H9 (cell line): ENCODE measurements at regions not wholly inside any gene's neighbourhood (a gene's known extent, or its start where the extent isn't known, plus 50 kb on each side); places are given as distances from the start of the nearest gene placed in this dataset.

Experiments used
- DNase-seq: peaks from one replicate; pipeline ENCODE4 v3.0.0-alpha.2; 2017
- H2AFZ ChIP-seq: one replicate; pipeline ENCODE4 v1.6.1; 2013; ENCODE audit warnings: mild to moderate bottlenecking, low read length, control low read depth, moderate library complexity
- H2AK5ac ChIP-seq: 2 replicates; pipeline ENCODE4 v1.6.1; 2013; ENCODE audit warnings: low read length, control low read depth, mixed read lengths; ENCODE audit not compliant: insufficient read length
- H2BK120ac ChIP-seq: one replicate; pipeline ENCODE4 v1.6.1; 2013; ENCODE audit warnings: low read depth, mild to moderate bottlenecking, low read length, control low read depth, inconsistent platforms; ENCODE audit not compliant: poor library complexity, severe bottlenecking
- H2BK12ac ChIP-seq: 2 replicates; pipeline ENCODE4 v1.6.1; 2013; ENCODE audit warnings: low read length, control low read depth, mixed read lengths, low read depth; ENCODE audit not compliant: insufficient read length
- H2BK15ac ChIP-seq: 2 replicates; pipeline ENCODE4 v1.6.1; 2013; ENCODE audit warnings: low read depth, low read length, control low read depth
- H2BK20ac ChIP-seq: one replicate; pipeline ENCODE4 v1.6.1; 2013; ENCODE audit warnings: low read depth, mild to moderate bottlenecking, low read length, control low read depth, inconsistent platforms; ENCODE audit not compliant: poor library complexity, severe bottlenecking
- H2BK5ac ChIP-seq: 2 replicates; pipeline ENCODE4 v1.6.1; 2013; ENCODE audit warnings: low read length, control low read depth, mixed read lengths; ENCODE audit not compliant: insufficient read length
- H3K14ac ChIP-seq: 2 replicates; pipeline ENCODE4 v1.6.1; 2013; ENCODE audit warnings: low read length, control low read depth; ENCODE audit not compliant: insufficient read depth
- H3K18ac ChIP-seq: 2 replicates; pipeline ENCODE4 v1.6.1; 2013; ENCODE audit warnings: low read depth, mild to moderate bottlenecking, mixed read lengths, low read length, control low read depth; ENCODE audit not compliant: insufficient read length
- H3K23ac ChIP-seq: 2 replicates; pipeline ENCODE4 v1.6.1; 2013; ENCODE audit warnings: low read length, control low read depth, mixed read lengths, low read depth; ENCODE audit not compliant: insufficient read length
- H3K23me2 ChIP-seq: 2 replicates; pipeline ENCODE4 v1.6.1; 2013; ENCODE audit warnings: low read depth, mild to moderate bottlenecking, mixed read lengths, low read length, control low read depth; ENCODE audit not compliant: insufficient read length, poor library complexity, severe bottlenecking
- H3K27ac ChIP-seq: 2 replicates; pipeline ENCODE4 v1.5.1; 2013; ENCODE audit warnings: low read length, control low read depth, mixed read lengths, low read depth; ENCODE audit not compliant: insufficient read length
- H3K27me3 ChIP-seq: 2 replicates; pipeline ENCODE4 v1.6.1; 2013; ENCODE audit warnings: low read length, control low read depth, inconsistent platforms; ENCODE audit not compliant: insufficient read depth
- H3K4ac ChIP-seq: 2 replicates; pipeline ENCODE4 v1.6.1; 2013; ENCODE audit warnings: low read depth, mild to moderate bottlenecking, control low read depth, inconsistent platforms, low read length, moderate library complexity
- H3K4me1 ChIP-seq: 2 replicates; pipeline ENCODE4 v1.6.1; 2013; ENCODE audit warnings: low read length, control low read depth, inconsistent platforms; ENCODE audit not compliant: insufficient read depth
- H3K4me2 ChIP-seq: 2 replicates; pipeline ENCODE4 v1.6.1; 2013; ENCODE audit warnings: low read length, control low read depth, mixed read lengths; ENCODE audit not compliant: insufficient read length, insufficient read depth
- H3K56ac ChIP-seq: 2 replicates; pipeline ENCODE4 v1.6.1; 2013; ENCODE audit warnings: low read depth, mild to moderate bottlenecking, mixed read lengths, low read length, control low read depth; ENCODE audit not compliant: insufficient read length
- H3K79me1 ChIP-seq: 2 replicates; pipeline ENCODE4 v1.6.1; 2013; ENCODE audit warnings: low read depth, mild to moderate bottlenecking, moderate library complexity, low read length, control low read depth, inconsistent platforms; ENCODE audit not compliant: insufficient read depth, poor library complexity, severe bottlenecking
- H3K79me2 ChIP-seq: 2 replicates; pipeline ENCODE4 v1.6.1; 2013; ENCODE audit warnings: low read length, control low read depth, inconsistent platforms; ENCODE audit not compliant: insufficient read depth
- H3K9ac ChIP-seq: 2 replicates; pipeline ENCODE4 v1.6.1; 2013; ENCODE audit warnings: low read length, control low read depth, mixed read lengths; ENCODE audit not compliant: insufficient read length; ENCODE audit errors: extremely low read depth
- H3K9me3 ChIP-seq: one replicate; pipeline ENCODE4 v1.6.1; 2013; ENCODE audit warnings: low read depth, low read length, inconsistent platforms; ENCODE audit not compliant: control insufficient read depth
- H3T11ph ChIP-seq: one replicate; pipeline ENCODE4 v1.6.1; 2013; ENCODE audit warnings: mild to moderate bottlenecking, low read length, control low read depth, inconsistent platforms
- H4K20me1 ChIP-seq: one replicate; pipeline ENCODE4 v1.6.1; 2013; ENCODE audit not compliant: control insufficient read depth, insufficient read length, insufficient read depth
- H4K5ac ChIP-seq: 2 replicates; pipeline ENCODE4 v1.6.1; 2013; ENCODE audit warnings: low read depth, mild to moderate bottlenecking, mixed read lengths, low read length, control low read depth; ENCODE audit not compliant: insufficient read length
- H4K8ac ChIP-seq: replicated peaks from 2 replicates; pipeline ENCODE4 v1.6.1; 2013; ENCODE audit warnings: low read length, control low read depth, mixed read lengths, low read depth; ENCODE audit not compliant: insufficient read length
- H4K91ac ChIP-seq: 2 replicates; pipeline ENCODE4 v1.6.1; 2013; ENCODE audit warnings: low read depth, mild to moderate bottlenecking, moderate library complexity, mixed read lengths, low read length, control low read depth; ENCODE audit not compliant: insufficient read length
- H3K27ac Mint-ChIP-seq, 3 experiments: 2 replicates in 2 of 3; 3 replicates in 1 of 3; pipeline ENCODE4 v1.8.0; 2020 to 2021; ENCODE audit warnings: mixed read lengths in 3 of 3, mild to moderate bottlenecking in 1 of 3, moderate library complexity in 1 of 3
- H3K27me3 Mint-ChIP-seq: 2 replicates; pipeline ENCODE4 v1.8.0; 2021; ENCODE audit warnings: low read depth, mild to moderate bottlenecking, moderate library complexity, mixed read lengths
- H3K36me3 Mint-ChIP-seq, 3 experiments: 2 replicates in 2 of 3; 3 replicates in 1 of 3; pipeline ENCODE4 v1.8.0; 2020 to 2021; ENCODE audit warnings: low read depth in 3 of 3, mixed read lengths in 3 of 3; ENCODE audit not compliant: insufficient read depth in 1 of 3
- H3K4me1 Mint-ChIP-seq, 2 experiments: 2 replicates each; pipeline ENCODE4 v1.8.0; 2020; ENCODE audit warnings: mixed read lengths in 2 of 2
- H3K4me3 Mint-ChIP-seq, 2 experiments: 2 replicates in 1 of 2; 3 replicates in 1 of 2; pipeline ENCODE4 v1.8.0; 2020 to 2021; ENCODE audit warnings: mild to moderate bottlenecking in 2 of 2, mixed read lengths in 2 of 2, moderate library complexity in 1 of 2
- H3K9me3 Mint-ChIP-seq, 2 experiments: 2 replicates in 1 of 2; 3 replicates in 1 of 2; pipeline ENCODE4 v1.8.0; 2020; ENCODE audit warnings: mild to moderate bottlenecking in 2 of 2, mixed read lengths in 2 of 2, moderate library complexity in 1 of 2
- WGBS: extraction: QIAGEN DNeasy Blood & Tissue Kit; methylation state at CpG from one replicate; pipeline ENCODE4 v1.1.7; 2013; ENCODE audit warnings: missing lambda C conversion rate, low lambda C conversion rate, mixed read lengths; ENCODE audit not compliant: insufficient read length; ENCODE audit errors: extremely low coverage; 5-methylcytosine and 5-hydroxymethylcytosine counted together
- TF ChIP-seq, protein P1 (sequence below): fragments of 200-600 bp; sonication (generic); conservative IDR thresholded peaks from 3 replicates; pipeline ENCODE4 v1.8.0; 2021; ENCODE audit warnings: antibody characterized with exemption, mild to moderate bottlenecking

DNA sequence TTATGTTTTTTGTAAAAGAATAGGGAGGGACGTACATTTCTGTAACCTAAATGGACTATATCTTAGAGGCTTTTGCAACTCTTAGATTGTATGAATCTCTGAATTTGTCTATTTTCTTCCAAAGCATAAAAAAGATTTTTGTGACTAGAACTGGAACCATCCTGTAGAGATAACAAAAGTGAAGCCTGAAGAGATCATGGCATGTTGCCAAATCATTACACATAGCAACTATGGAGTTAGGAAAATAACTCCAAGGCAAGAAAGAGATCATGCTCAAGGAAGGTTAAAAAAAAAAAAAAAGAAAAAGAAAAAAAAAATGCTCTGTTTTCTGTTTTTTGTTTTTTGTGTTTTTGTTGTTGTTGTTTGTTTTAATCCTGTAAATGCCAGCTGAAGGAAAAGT, 567.7 kb upstream of the ZWINT start:
- no peaks in the 10 kb centered on the region for H3K9me3 ChIP-seq
- H4K5ac ChIP-seq = no peak overlapping the region
- H3K23me2 ChIP-seq = no peaks in the 10 kb centered on the region
- no peak overlapping the region for H2BK5ac ChIP-seq
- WGBS = no CpG with 5 or more reads among the region's 1 CpG
- Mint-ChIP-seq H3K4me3 (no peak overlapping the region), H3K27me3 (no peaks in the 10 kb centered on the region), H3K9me3 (peaks cover 7 to 11% of the 10 kb centered on the region in 2 experiments; a peak in 4 of 5 replicates), H3K36me3 (peaks cover 0 to 10% (median 4%) of the 10 kb centered on the region in 3 experiments; a peak in 4 of 7 replicates), H3K27ac (no peak overlapping the region), H3K4me1 (peaks cover 0 to 4% of the 10 kb centered on the region in 2 experiments; a peak in 1 of 4 replicates)
- H3K4ac ChIP-seq = no peak overlapping the region
- no peak overlapping the region for H2BK120ac ChIP-seq
- no peaks in the 10 kb centered on the region for H3K79me2 ChIP-seq
- no peak overlapping the region for H4K91ac ChIP-seq
- DNase-seq = no peak
- no peak overlapping the region for H3K9ac ChIP-seq
- no peak overlapping the region for H3K27ac ChIP-seq
- no peaks in the 10 kb centered on the region for H3K79me1 ChIP-seq
- no peak overlapping the region for H3K23ac ChIP-seq
- H3K4me2 ChIP-seq = no peak overlapping the region
- no peaks in the 10 kb centered on the region for H4K20me1 ChIP-seq
- no peaks in the 10 kb centered on the region for H3K27me3 ChIP-seq
- H3K14ac ChIP-seq = no peak overlapping the region
- H2AK5ac ChIP-seq = no peak overlapping the region
- no peak overlapping the region for H4K8ac ChIP-seq
- TF ChIP-seq, protein P1, sequence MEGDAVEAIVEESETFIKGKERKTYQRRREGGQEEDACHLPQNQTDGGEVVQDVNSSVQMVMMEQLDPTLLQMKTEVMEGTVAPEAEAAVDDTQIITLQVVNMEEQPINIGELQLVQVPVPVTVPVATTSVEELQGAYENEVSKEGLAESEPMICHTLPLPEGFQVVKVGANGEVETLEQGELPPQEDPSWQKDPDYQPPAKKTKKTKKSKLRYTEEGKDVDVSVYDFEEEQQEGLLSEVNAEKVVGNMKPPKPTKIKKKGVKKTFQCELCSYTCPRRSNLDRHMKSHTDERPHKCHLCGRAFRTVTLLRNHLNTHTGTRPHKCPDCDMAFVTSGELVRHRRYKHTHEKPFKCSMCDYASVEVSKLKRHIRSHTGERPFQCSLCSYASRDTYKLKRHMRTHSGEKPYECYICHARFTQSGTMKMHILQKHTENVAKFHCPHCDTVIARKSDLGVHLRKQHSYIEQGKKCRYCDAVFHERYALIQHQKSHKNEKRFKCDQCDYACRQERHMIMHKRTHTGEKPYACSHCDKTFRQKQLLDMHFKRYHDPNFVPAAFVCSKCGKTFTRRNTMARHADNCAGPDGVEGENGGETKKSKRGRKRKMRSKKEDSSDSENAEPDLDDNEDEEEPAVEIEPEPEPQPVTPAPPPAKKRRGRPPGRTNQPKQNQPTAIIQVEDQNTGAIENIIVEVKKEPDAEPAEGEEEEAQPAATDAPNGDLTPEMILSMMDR = no peak
- no peak overlapping the region for H3K18ac ChIP-seq
- no peaks in the 10 kb centered on the region for H3K4me1 ChIP-seq
- no peak overlapping the region for H2BK15ac ChIP-seq
- no peak overlapping the region for H2AFZ ChIP-seq
- no peak overlapping the region for H3K56ac ChIP-seq
- H2BK20ac ChIP-seq = no peak overlapping the region
- H3T11ph ChIP-seq = no peak overlapping the region
- no peak overlapping the region for H2BK12ac ChIP-seq
